ENCODE measurements at regions not wholly inside any gene's neighbourhood (a gene's known extent, or its start where the extent isn't known, plus 50 kb on each side); places are given as distances from the start of the nearest gene placed in this dataset.

DNA sequence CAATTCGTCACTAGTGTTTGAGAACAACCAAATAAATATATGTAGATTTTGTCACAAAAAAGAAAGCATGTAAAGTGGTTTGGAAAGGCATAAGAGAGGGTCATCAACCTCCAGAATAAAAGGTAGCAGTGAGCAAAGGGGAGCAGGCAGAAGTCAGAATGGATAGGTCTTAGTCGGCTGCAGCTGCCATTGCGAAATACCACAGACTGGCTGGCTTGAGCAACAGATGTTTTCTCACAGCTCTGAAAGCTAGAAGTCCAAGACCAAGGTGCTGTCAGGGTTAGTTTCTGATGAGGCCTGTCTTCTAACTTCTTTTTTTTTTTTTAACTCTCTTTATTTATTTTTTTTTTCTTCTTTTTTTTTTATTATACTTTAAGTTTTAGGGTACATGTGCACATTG is 208.1 kb upstream of the PIK3R1 start:
- no peak overlapping the region for H3K9ac ChIP-seq
- no peaks in the 10 kb centered on the region for H3F3A ChIP-seq (replicated peaks; ENCODE audit: insufficient read depth)
- 76% methylated on average over 3 of the region's 3 CpGs for WGBS (ENCODE audit: low lambda C conversion rate)
- no peaks in the 10 kb centered on the region for H3K4me1 ChIP-seq (ENCODE audit: control insufficient read depth in 1 of 2, insufficient read depth in 2 of 2, low read depth in 1 of 2, low read length in 1 of 2)
- no peak for DNase-seq
- no peak overlapping the region for H2AFZ ChIP-seq (ENCODE audit: low read depth)
- no peaks in the 10 kb centered on the region for H3K36me3 ChIP-seq (replicated peaks in 1 of 2; ENCODE audit: control insufficient read depth in 1 of 2, insufficient read depth in 2 of 2, low read length in 1 of 2)
- TF ChIP-seq NFIC (IDR thresholded peaks at IDR 0.05; ENCODE audit: borderline replicate concordance), result no peak
- TF ChIP-seq TCF12 (IDR thresholded peaks at IDR 0.05), result no peak
- TF ChIP-seq FOXJ3 (CRISPR knock-in tag; IDR thresholded peaks at IDR 0.05), result no peak
- no peak for TF ChIP-seq RXRA (IDR thresholded peaks at IDR 0.05; ENCODE audit: borderline replicate concordance, low read depth)
- no peak for TF ChIP-seq GATA2 (CRISPR knock-in tag; IDR thresholded peaks at IDR 0.05)
- no peak for TF ChIP-seq CHD2 (IDR thresholded peaks at IDR 0.05; ENCODE audit: low read length, partially characterized antibody)
- TF ChIP-seq ELF1 (IDR thresholded peaks at IDR 0.05), result no peak
- no peak for TF ChIP-seq POLR2AphosphoS5 (IDR thresholded peaks at IDR 0.05; ENCODE audit: low read depth, low read length)
- TF ChIP-seq MEF2A (IDR thresholded peaks at IDR 0.05; ENCODE audit: borderline replicate concordance, low read depth), result no peak
- TF ChIP-seq, protein P1, sequence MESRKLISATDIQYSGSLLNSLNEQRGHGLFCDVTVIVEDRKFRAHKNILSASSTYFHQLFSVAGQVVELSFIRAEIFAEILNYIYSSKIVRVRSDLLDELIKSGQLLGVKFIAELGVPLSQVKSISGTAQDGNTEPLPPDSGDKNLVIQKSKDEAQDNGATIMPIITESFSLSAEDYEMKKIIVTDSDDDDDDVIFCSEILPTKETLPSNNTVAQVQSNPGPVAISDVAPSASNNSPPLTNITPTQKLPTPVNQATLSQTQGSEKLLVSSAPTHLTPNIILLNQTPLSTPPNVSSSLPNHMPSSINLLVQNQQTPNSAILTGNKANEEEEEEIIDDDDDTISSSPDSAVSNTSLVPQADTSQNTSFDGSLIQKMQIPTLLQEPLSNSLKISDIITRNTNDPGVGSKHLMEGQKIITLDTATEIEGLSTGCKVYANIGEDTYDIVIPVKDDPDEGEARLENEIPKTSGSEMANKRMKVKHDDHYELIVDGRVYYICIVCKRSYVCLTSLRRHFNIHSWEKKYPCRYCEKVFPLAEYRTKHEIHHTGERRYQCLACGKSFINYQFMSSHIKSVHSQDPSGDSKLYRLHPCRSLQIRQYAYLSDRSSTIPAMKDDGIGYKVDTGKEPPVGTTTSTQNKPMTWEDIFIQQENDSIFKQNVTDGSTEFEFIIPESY (IDR thresholded peaks at IDR 0.05; ENCODE audit: borderline replicate concordance, low read depth), result no peak
- POLR2A ChIA-PET, result no interaction called here
- H4K20me1 ChIP-seq (ENCODE audit: insufficient read depth), result no peaks in the 10 kb centered on the region
- no peak overlapping the region for H3K27ac ChIP-seq (ENCODE audit: low read depth in 2 of 2, low read length in 1 of 2)
- CTCF ChIA-PET, result no interaction called here
- H3K9me2 ChIP-seq, result no peaks in the 10 kb centered on the region
- H3K9me3 ChIP-seq, result no peaks in the 10 kb centered on the region
- no peak overlapping the region for H3K4me3 ChIP-seq (ENCODE audit: low read depth in 2 of 2, low read length in 1 of 2)
- H3K4me2 ChIP-seq, result no peak overlapping the region
- H3K79me2 ChIP-seq (ENCODE audit: insufficient read depth), result no peaks in the 10 kb centered on the region
- H3K27me3 ChIP-seq (ENCODE audit: insufficient read depth), result no peaks in the 10 kb centered on the region

GRCh38 chr5:68002836-68003235 is 212.7 kb upstream of the PIK3R1 start:
- H3K36me3 ChIP-seq (replicated peaks in 1 of 2; ENCODE audit: control insufficient read depth in 1 of 2, insufficient read depth in 2 of 2, low read length in 1 of 2), result no peaks in the 10 kb centered on the region
- H3K9me2 ChIP-seq, result no peaks in the 10 kb centered on the region
- ChIA-PET POLR2A (no interaction called here), CTCF (interaction anchor here (0.9 kb wide), 1 partner anchor 56 kb away, joined by 3 read pairs; no protein-coding TSS in a partner anchor)
- H3K9me3 ChIP-seq, result no peaks in the 10 kb centered on the region
- no peak overlapping the region for H2AFZ ChIP-seq (ENCODE audit: low read depth)
- no peak for DNase-seq
- no peak overlapping the region for H3K4me2 ChIP-seq
- no peaks in the 10 kb centered on the region for H3K27me3 ChIP-seq (ENCODE audit: insufficient read depth)
- no peaks in the 10 kb centered on the region for H4K20me1 ChIP-seq (ENCODE audit: insufficient read depth)
- H3K9ac ChIP-seq, result no peak overlapping the region
- H3K27ac ChIP-seq (ENCODE audit: low read depth in 2 of 2, low read length in 1 of 2), result no peak overlapping the region
- H3K4me1 ChIP-seq (ENCODE audit: control insufficient read depth in 1 of 2, insufficient read depth in 2 of 2, low read depth in 1 of 2, low read length in 1 of 2), result peaks cover 0 to 6% of the 10 kb centered on the region in 2 experiments; a peak in 1 of 4 replicates
- H3F3A ChIP-seq (replicated peaks; ENCODE audit: insufficient read depth), result no peaks in the 10 kb centered on the region
- H3K79me2 ChIP-seq (ENCODE audit: insufficient read depth), result no peaks in the 10 kb centered on the region
- TF ChIP-seq REST (IDR thresholded peaks at IDR 0.05; ENCODE audit: low read depth, low read length) (no peak), EZH2phosphoT487 (IDR thresholded peaks at IDR 0.05; ENCODE audit: borderline replicate concordance, low read depth) (no peak), RXRA (IDR thresholded peaks at IDR 0.05; ENCODE audit: borderline replicate concordance, low read depth) (no peak), ELF1 (IDR thresholded peaks at IDR 0.05) (no peak), GABPA (IDR thresholded peaks at IDR 0.05; ENCODE audit: low read depth) (no peak), USF2 (IDR thresholded peaks at IDR 0.05; ENCODE audit: borderline replicate concordance, low read depth, low read length) (no peak), GATA2 (CRISPR knock-in tag; IDR thresholded peaks at IDR 0.05) (no peak), FOXM1 (IDR thresholded peaks at IDR 0.05; ENCODE audit: low read depth) (no peak), TCF12 (IDR thresholded peaks at IDR 0.05) (no peak)
- 85% methylated on average over 3 of the region's 3 CpGs for WGBS (ENCODE audit: low lambda C conversion rate)
- H3K4me3 ChIP-seq (ENCODE audit: low read depth in 2 of 2, low read length in 1 of 2), result no peak overlapping the region
